AG04449 (cell line): ENCODE measurements at regions not wholly inside any gene's neighbourhood (a gene's known extent, or its start where the extent isn't known, plus 50 kb on each side); places are given as distances from the start of the nearest gene placed in this dataset.

ENCODE experiments used
- CTCF ChIA-PET: fragments of 350-600 bp; formaldehyde crosslinking; extraction: SDS; loops from one replicate; lab custom pipeline; 2021; ENCODE audit warnings: antibody characterized with exemption; lab: Yijun Ruan, JAX
- POLR2A ChIA-PET: fragments of 400-600, 350-600 bp; formaldehyde crosslinking; extraction: SDS; loops from one replicate; lab custom pipeline; 2020; ENCODE audit warnings: antibody characterized with exemption, inconsistent platforms; lab: Yijun Ruan, JAX
- DNase-seq: peaks from one replicate; pipeline ENCODE4 v3.0.0-alpha.2; 2010; ENCODE audit warnings: low read depth, low spot score
- H3K4me3 ChIP-seq: 2 replicates; pipeline ENCODE4 v1.5.1; 2011; ENCODE audit warnings: low read depth, mild to moderate bottlenecking, control low read depth, low read length
- CTCF ChIP-seq: IDR thresholded peaks from one replicate; pipeline ENCODE4 v1.5.1; 2011; ENCODE audit warnings: mild to moderate bottlenecking, moderate library complexity, low read length, control low read depth, inconsistent platforms; ENCODE audit not compliant: insufficient read depth; ENCODE audit errors: missing control alignments

- no peak overlapping the region for H3K4me3 ChIP-seq
- no peak for TF ChIP-seq CTCF
- CTCF ChIA-PET = no interaction called here
- POLR2A ChIA-PET = no interaction called here
- no peak for DNase-seq
Measured at GRCh38 chr22:22073769-22074561, 91.4 kb upstream of the TOP3B start.

- CTCF ChIA-PET = interaction anchor here (1.5 kb wide), 1 partner anchor 12 kb away, joined by 4 read pairs; no protein-coding TSS in a partner anchor
Measured at GRCh38 chr22:22072169-22072836, 89.7 kb upstream of the TOP3B start.

GRCh38 chr22:22071455-22071854, 88.9 kb upstream of the TOP3B start:
- ChIA-PET POLR2A (no interaction called here), CTCF (interaction anchor here (1.5 kb wide), 1 partner anchor 11 kb away, joined by 4 read pairs; no protein-coding TSS in a partner anchor)
- no peak for TF ChIP-seq CTCF
- DNase-seq = no peak
- no peak overlapping the region for H3K4me3 ChIP-seq

More at GRCh38 chr22:22072169-22072836, 89.7 kb upstream of the TOP3B start:
- POLR2A ChIA-PET = no interaction called here
- no peak for DNase-seq
- H3K4me3 ChIP-seq = no peak overlapping the region
- TF ChIP-seq CTCF = no peak

- ChIA-PET CTCF (interaction anchor here (1.3 kb wide), 1 partner anchor 9 kb away, joined by 5 read pairs; no protein-coding TSS in a partner anchor), POLR2A (no interaction called here)
- no peak for TF ChIP-seq CTCF
- no peak for DNase-seq
- H3K4me3 ChIP-seq = no peak overlapping the region
Measured at GRCh38 chr22:22070371-22070824, 87.8 kb upstream of the TOP3B start.

- CTCF ChIA-PET = interaction anchor here (1.3 kb wide), 1 partner anchor 8 kb away, joined by 5 read pairs; no protein-coding TSS in a partner anchor
- POLR2A ChIA-PET = no interaction called here
- H3K4me3 ChIP-seq = no peak overlapping the region
- no peak for TF ChIP-seq CTCF
- no peak for DNase-seq
Measured at GRCh38 chr22:22069450-22070370, 87.1 kb upstream of the TOP3B start.
